HepG2 (cell line): ENCODE measurements at regions not wholly inside any gene's neighbourhood (a gene's known extent, or its start where the extent isn't known, plus 50 kb on each side); places are given as distances from the start of the nearest gene placed in this dataset.
A peak's percentile ranks its signal among the peaks of the same experiment; 100 is the strongest.

Source experiments
- ARID5B ChIP-seq: IDR thresholded peaks from 2 replicates; pipeline ENCODE4 v1.4.0; 2020; ENCODE audit warnings: mild to moderate bottlenecking, missing genetic modification reagents
- CEBPB ChIP-seq: IDR thresholded peaks from 2 replicates; pipeline ENCODE4 v1.6.1; 2011; ENCODE audit warnings: low read depth, low read length, improper control_type of control experiment, borderline replicate concordance
- FOXA1 ChIP-seq, 2 experiments: fragments of 450-650 bp in 1 of 2; sonication (generic) in 1 of 2; formaldehyde crosslinking in 1 of 2; IDR thresholded peaks; 2 replicates each; pipeline versions ENCODE4 v1.4.0 to v1.6.1; 2016 to 2020; ENCODE audit warnings: missing genetic modification reagents in 1 of 2
- FOXA3 ChIP-seq: IDR thresholded peaks from 2 replicates; pipeline ENCODE4 v1.6.1; 2016; ENCODE audit warnings: missing genetic modification reagents, missing compliant biosample characterization
- GLI4 ChIP-seq: sonication (generic); formaldehyde crosslinking; IDR thresholded peaks from 2 replicates; pipeline ENCODE4 v1.5.1; 2020; ENCODE audit warnings: missing genetic modification reagents, mild to moderate bottlenecking, moderate library complexity, borderline replicate concordance
- HNF4A ChIP-seq: sonication (generic); formaldehyde crosslinking; IDR thresholded peaks from 2 replicates; pipeline ENCODE4 v1.4.0; 2020; ENCODE audit warnings: missing genetic modification reagents
- IKZF1 ChIP-seq: fragments of 450-650 bp; IDR thresholded peaks from 2 replicates; pipeline ENCODE4 v1.7.1; 2016
- KAT2B ChIP-seq: fragments of 150-350 bp; IDR thresholded peaks from 2 replicates; pipeline ENCODE4 v1.6.1; 2014; ENCODE audit warnings: low read depth, low read length, borderline replicate concordance
- SIX1 ChIP-seq: sonication (generic); formaldehyde crosslinking; IDR thresholded peaks from 2 replicates; pipeline ENCODE4 v1.4.0; 2020; ENCODE audit warnings: missing genetic modification reagents, borderline replicate concordance
- TGIF2 ChIP-seq: IDR thresholded peaks from 2 replicates; pipeline ENCODE4 v1.6.1; 2016; ENCODE audit warnings: control low read depth, missing compliant biosample characterization
- ZHX1 ChIP-seq: sonication (generic); formaldehyde crosslinking; IDR thresholded peaks from 2 replicates; pipeline ENCODE4 v1.8.1; 2022; ENCODE audit warnings: low read depth, mild to moderate bottlenecking, missing genetic modification reagents
- ZNF12 ChIP-seq: sonication (generic); formaldehyde crosslinking; IDR thresholded peaks from 2 replicates; pipeline ENCODE4 v1.5.0; 2020; ENCODE audit warnings: missing genetic modification reagents
- ZNF318 ChIP-seq: sonication (generic); formaldehyde crosslinking; IDR thresholded peaks from 2 replicates; pipeline ENCODE4 v1.4.0; 2020; ENCODE audit warnings: mild to moderate bottlenecking, missing genetic modification reagents
- ZNF788 ChIP-seq: sonication (generic); formaldehyde crosslinking; IDR thresholded peaks from 2 replicates; pipeline ENCODE4 v1.5.0; 2020; ENCODE audit warnings: mild to moderate bottlenecking, missing genetic modification reagents, borderline replicate concordance

GRCh38 chr1:224489534-224490365 lies 55.2 kb upstream of the WDR26 start (continued):
- TF ChIP-seq IKZF1 (no peak), TGIF2 (CRISPR knock-in tag) (no peak), ZHX1 (CRISPR knock-in tag) (no peak), ZNF12 (peak; percentile 99), ZNF318 (CRISPR knock-in tag) (no peak), ZNF788 (no peak), ARID5B (0 out of 2 replicates have a peak, but pooled peaks have one; percentile 17), SIX1 (CRISPR knock-in tag) (peak; percentile 15; the same call in 1 of the 2 replicates), HNF4A (CRISPR knock-in tag) (peak; percentile 41), FOXA3 (CRISPR knock-in tag) (peak; percentile 65; the same call in 1 of the 2 replicates), KAT2B (0 out of 2 replicates have a peak, but pooled peaks have one; percentile 12), CEBPB (no peak), GLI4 (no peak), FOXA1 (IDR thresholded peaks at IDR 0.05) (no peak), FOXA1 (CRISPR knock-in tag; IDR thresholded peaks at IDR 0.05) (0 out of 2 replicates have a peak, but pooled peaks have one; percentile 39)
